Neuronal stem cell (in vitro differentiated cells): ENCODE measurements at regions not wholly inside any gene's neighbourhood (a gene's known extent, or its start where the extent isn't known, plus 50 kb on each side); places are given as distances from the start of the nearest gene placed in this dataset.

Experiments
- DNase-seq: peaks from one replicate; pipeline ENCODE4 v3.0.0-alpha.2; 2013; ENCODE audit warnings: low spot score
- H2AFZ ChIP-seq: one replicate; pipeline ENCODE4 v1.6.1; 2013; ENCODE audit warnings: mild to moderate bottlenecking, low read length, inconsistent platforms
- H2AK5ac ChIP-seq: 2 replicates; pipeline ENCODE4 v1.6.1; 2013; ENCODE audit warnings: low read depth, mild to moderate bottlenecking, inconsistent platforms, low read length, moderate library complexity, mixed read lengths
- H2BK120ac ChIP-seq: 2 replicates; pipeline ENCODE4 v1.6.1; 2013; ENCODE audit warnings: low read depth, mild to moderate bottlenecking, inconsistent platforms, low read length, moderate library complexity, mixed read lengths
- H2BK12ac ChIP-seq: one replicate; pipeline ENCODE4 v1.6.1; 2013; ENCODE audit warnings: low read length, inconsistent platforms
- H2BK15ac ChIP-seq: 2 replicates; pipeline ENCODE4 v1.6.1; 2013; ENCODE audit warnings: mild to moderate bottlenecking, low read length, inconsistent platforms, mixed read lengths
- H2BK5ac ChIP-seq: one replicate; pipeline ENCODE4 v1.6.1; 2013; ENCODE audit warnings: inconsistent platforms, mild to moderate bottlenecking, low read length, moderate library complexity
- H3K14ac ChIP-seq: one replicate; pipeline ENCODE4 v1.6.1; 2013; ENCODE audit warnings: low read length, inconsistent platforms
- H3K18ac ChIP-seq: 2 replicates; pipeline ENCODE4 v1.6.1; 2013; ENCODE audit warnings: low read length, inconsistent platforms
- H3K23ac ChIP-seq: 2 replicates; pipeline ENCODE4 v1.6.1; 2013; ENCODE audit warnings: low read depth, mild to moderate bottlenecking, mixed read lengths, low read length, inconsistent platforms; ENCODE audit not compliant: poor library complexity
- H3K27ac ChIP-seq: replicated peaks from 3 replicates; pipeline ENCODE4 v1.5.1; 2013; ENCODE audit warnings: low read length, inconsistent platforms
- H3K27me3 ChIP-seq, 3 experiments: 2 replicates each; pipeline ENCODE4 v1.6.1; 2013; ENCODE audit warnings: low read length in 3 of 3, mild to moderate bottlenecking in 2 of 3, inconsistent platforms in 1 of 3, low read depth in 1 of 3, mixed read lengths in 1 of 3, moderate library complexity in 1 of 3; ENCODE audit not compliant: control insufficient read depth in 3 of 3, insufficient read depth in 3 of 3
- H3K36me3 ChIP-seq, 2 donors: replicated peaks in 1 of 2; 2 replicates each; pipeline ENCODE4 v1.6.1; 2013; ENCODE audit warnings: low read length in 2 of 2; ENCODE audit not compliant: control insufficient read depth in 2 of 2, insufficient read depth in 2 of 2
- H3K4ac ChIP-seq: 2 replicates; pipeline ENCODE4 v1.6.1; 2013; ENCODE audit warnings: inconsistent platforms, mild to moderate bottlenecking, low read length, moderate library complexity
- H3K4me1 ChIP-seq, 2 donors: 1 replicate in 1 of 2; 2 replicates in 1 of 2; pipeline ENCODE4 v1.6.1; 2013; ENCODE audit warnings: low read length in 2 of 2, low read depth in 1 of 2; ENCODE audit not compliant: control insufficient read depth in 2 of 2, insufficient read depth in 1 of 2
- H3K4me2 ChIP-seq: one replicate; pipeline ENCODE4 v1.6.1; 2013; ENCODE audit warnings: mild to moderate bottlenecking, low read length, inconsistent platforms; ENCODE audit not compliant: insufficient read depth, poor library complexity, severe bottlenecking
- H3K4me3 ChIP-seq, 2 donors: 2 replicates each; pipeline ENCODE4 v1.5.1; 2013; ENCODE audit warnings: low read length in 2 of 2, mild to moderate bottlenecking in 2 of 2, inconsistent platforms in 1 of 2, moderate library complexity in 1 of 2
- H3K79me1 ChIP-seq: one replicate; pipeline ENCODE4 v1.6.1; 2013; ENCODE audit warnings: low read depth, mild to moderate bottlenecking, inconsistent platforms, low read length, moderate library complexity
- H3K9ac ChIP-seq: one replicate; pipeline ENCODE4 v1.6.1; 2013; ENCODE audit warnings: mild to moderate bottlenecking, low read depth, low read length, inconsistent platforms; ENCODE audit not compliant: poor library complexity
- H3K9me3 ChIP-seq, 2 donors: replicated peaks in 1 of 2; 2 replicates each; pipeline versions ENCODE3 to v1.6.1; 2013; ENCODE audit warnings: low read length in 2 of 2, mild to moderate bottlenecking in 2 of 2, inconsistent platforms in 1 of 2, low read depth in 1 of 2, mixed read lengths in 1 of 2, moderate library complexity in 1 of 2; ENCODE audit not compliant: control insufficient read depth in 2 of 2, insufficient read depth in 1 of 2
- H4K8ac ChIP-seq: one replicate; pipeline ENCODE4 v1.6.1; 2013; ENCODE audit warnings: low read depth, mild to moderate bottlenecking, inconsistent platforms, low read length, moderate library complexity
- H4K91ac ChIP-seq: one replicate; pipeline ENCODE4 v1.6.1; 2013; ENCODE audit warnings: low read length, low read depth, mild to moderate bottlenecking, inconsistent platforms; ENCODE audit not compliant: poor library complexity
- WGBS, 2 donors: extraction: QIAGEN DNeasy Blood & Tissue Kit; methylation state at CpG; one replicate each; pipeline ENCODE4 v1.1.7; 2013; ENCODE audit warnings: missing lambda C conversion rate in 2 of 2, mixed read lengths in 1 of 2; ENCODE audit not compliant: insufficient read length in 2 of 2, insufficient replicate concordance in 1 of 2; ENCODE audit errors: extremely low coverage in 2 of 2; 5-methylcytosine and 5-hydroxymethylcytosine counted together

DNA sequence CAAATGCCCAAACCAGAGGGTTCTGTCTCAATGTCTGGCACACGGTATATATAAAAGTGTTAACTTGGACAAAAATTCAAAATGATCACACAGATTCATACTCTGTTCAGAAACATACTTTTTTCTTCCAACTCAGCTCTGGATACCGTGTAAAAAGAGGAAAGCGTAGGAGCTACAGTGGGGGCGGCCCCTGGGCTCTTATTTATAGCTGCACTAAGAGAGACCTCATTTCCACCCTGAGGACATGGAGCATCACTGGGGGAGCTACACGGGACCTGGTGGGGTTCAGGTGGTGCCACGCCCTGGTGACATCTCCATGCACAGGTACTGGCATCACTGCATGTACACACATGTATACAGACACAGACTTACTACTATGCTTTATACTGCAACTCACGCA lies 185.9 kb upstream of the FOXQ1 start:
- H2BK12ac ChIP-seq, result no peak overlapping the region
- no peak overlapping the region for H3K18ac ChIP-seq
- no peak overlapping the region for H2BK120ac ChIP-seq
- no peak overlapping the region for H4K8ac ChIP-seq
- no peak overlapping the region for H2BK15ac ChIP-seq
- H2AFZ ChIP-seq, result no peak overlapping the region
- no peak overlapping the region for H3K23ac ChIP-seq
- DNase-seq, result no peak
- H3K9me3 ChIP-seq, result peaks cover 0 to 2% of the 10 kb centered on the region in 2 donors
- H3K4me2 ChIP-seq, result no peak overlapping the region
- H3K9ac ChIP-seq, result no peak overlapping the region
- H3K79me1 ChIP-seq, result no peaks in the 10 kb centered on the region
- H3K27ac ChIP-seq, result no peak overlapping the region
- H3K4ac ChIP-seq, result no peak overlapping the region
- H3K27me3 ChIP-seq, result no peaks in the 10 kb centered on the region
- no peak overlapping the region for H4K91ac ChIP-seq
- no peak overlapping the region for H3K4me3 ChIP-seq
- H2AK5ac ChIP-seq, result no peak overlapping the region
- no peaks in the 10 kb centered on the region for H3K36me3 ChIP-seq
- WGBS, 2 donors, result no CpG with 5 or more reads among the region's 7 CpGs
- no peaks in the 10 kb centered on the region for H3K4me1 ChIP-seq
- H2BK5ac ChIP-seq, result no peak overlapping the region
- no peak overlapping the region for H3K14ac ChIP-seq

DNA sequence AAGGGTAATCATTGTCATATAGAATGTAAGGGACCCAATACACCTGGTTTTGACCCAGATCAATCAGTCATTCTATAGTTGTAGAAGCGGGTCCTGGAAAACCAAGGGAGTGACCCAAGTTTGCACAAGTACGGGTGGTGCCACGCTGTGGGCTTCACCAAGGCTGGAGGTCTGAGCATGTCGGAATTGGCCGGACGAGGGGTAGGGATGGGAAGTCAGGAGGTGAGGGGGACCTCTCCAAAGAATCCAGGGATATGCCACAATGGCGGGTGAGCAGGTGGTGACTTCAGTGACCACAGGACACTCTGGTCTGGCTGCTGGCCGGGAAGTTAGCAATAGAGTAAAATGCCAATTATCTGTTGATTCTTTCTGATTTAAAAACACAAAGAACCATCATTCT lies 186.6 kb upstream of the FOXQ1 start:
- peaks cover 0 to 2% of the 10 kb centered on the region in 2 donors for H3K9me3 ChIP-seq
- no peak overlapping the region for H4K8ac ChIP-seq
- no peak overlapping the region for H3K9ac ChIP-seq
- no peak overlapping the region for H3K14ac ChIP-seq
- WGBS, 2 donors, result no CpG with 5 or more reads among the region's 8 CpGs
- no peak overlapping the region for H4K91ac ChIP-seq
- H3K4me1 ChIP-seq, result no peaks in the 10 kb centered on the region
- no peak overlapping the region for H2AK5ac ChIP-seq
- no peak overlapping the region for H3K4me3 ChIP-seq
- no peak overlapping the region for H2BK120ac ChIP-seq
- no peak overlapping the region for H3K18ac ChIP-seq
- no peak overlapping the region for H2AFZ ChIP-seq
- H2BK12ac ChIP-seq, result no peak overlapping the region
- no peak for DNase-seq
- no peak overlapping the region for H3K27ac ChIP-seq
- no peaks in the 10 kb centered on the region for H3K27me3 ChIP-seq
- no peaks in the 10 kb centered on the region for H3K36me3 ChIP-seq
- no peak overlapping the region for H2BK5ac ChIP-seq
- H3K79me1 ChIP-seq, result no peaks in the 10 kb centered on the region
- no peak overlapping the region for H3K4ac ChIP-seq
- H3K23ac ChIP-seq, result no peak overlapping the region
- no peak overlapping the region for H3K4me2 ChIP-seq
- no peak overlapping the region for H2BK15ac ChIP-seq

DNA sequence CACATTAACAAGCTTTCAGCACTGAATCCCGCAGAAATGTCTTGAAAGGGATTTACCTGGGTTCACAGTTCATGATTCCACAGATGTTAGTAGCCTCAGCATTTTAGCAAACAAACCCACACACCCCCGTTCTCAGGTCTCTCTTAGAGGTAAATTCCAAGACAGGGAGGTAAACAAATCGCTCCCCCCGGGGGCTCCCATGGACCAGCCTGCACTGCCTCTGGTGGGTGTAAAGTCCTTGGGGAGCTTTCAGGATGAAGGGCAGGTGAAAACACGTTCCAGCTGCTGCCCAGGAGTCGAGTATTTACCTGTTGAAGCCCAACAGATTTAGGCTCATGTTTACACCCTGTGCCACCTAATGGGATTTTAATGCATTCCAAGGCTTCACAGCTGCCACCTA lies 187.0 kb upstream of the FOXQ1 start:
- no peak overlapping the region for H3K9ac ChIP-seq
- H2AFZ ChIP-seq, result no peak overlapping the region
- H3K27me3 ChIP-seq, result no peaks in the 10 kb centered on the region
- H3K4ac ChIP-seq, result no peak overlapping the region
- H2BK12ac ChIP-seq, result no peak overlapping the region
- no peaks in the 10 kb centered on the region for H3K79me1 ChIP-seq
- no peak overlapping the region for H3K4me3 ChIP-seq
- peaks cover 0 to 2% of the 10 kb centered on the region in 2 donors for H3K9me3 ChIP-seq
- H3K4me2 ChIP-seq, result no peak overlapping the region
- H3K14ac ChIP-seq, result no peak overlapping the region
- no peak overlapping the region for H3K27ac ChIP-seq
- no peaks in the 10 kb centered on the region for H3K36me3 ChIP-seq
- no peak overlapping the region for H3K23ac ChIP-seq
- DNase-seq, result no peak
- no peak overlapping the region for H4K91ac ChIP-seq
- no peak overlapping the region for H2BK15ac ChIP-seq
- H3K18ac ChIP-seq, result no peak overlapping the region
- no peak overlapping the region for H2AK5ac ChIP-seq
- H4K8ac ChIP-seq, result no peak overlapping the region
- H2BK120ac ChIP-seq, result no peak overlapping the region
- no peaks in the 10 kb centered on the region for H3K4me1 ChIP-seq
- H2BK5ac ChIP-seq, result no peak overlapping the region
- WGBS, 2 donors, result no CpG with 5 or more reads among the region's 6 CpGs

GRCh38 chr6:1123386-1124375 lies 188.2 kb upstream of the FOXQ1 start:
- no peaks in the 10 kb centered on the region for H3K27me3 ChIP-seq
- H3K4me3 ChIP-seq, result no peak overlapping the region
- no peaks in the 10 kb centered on the region for H3K36me3 ChIP-seq
- no CpG with 5 or more reads among the region's 5 CpGs for WGBS, 2 donors
- no peak overlapping the region for H2BK120ac ChIP-seq
- H3K4ac ChIP-seq, result no peak overlapping the region
- H3K4me2 ChIP-seq, result no peak overlapping the region
- H3K18ac ChIP-seq, result no peak overlapping the region
- H3K14ac ChIP-seq, result no peak overlapping the region
- peaks cover 0 to 2% of the 10 kb centered on the region in 2 donors for H3K9me3 ChIP-seq
- H3K23ac ChIP-seq, result no peak overlapping the region
- H4K91ac ChIP-seq, result no peak overlapping the region
- H3K79me1 ChIP-seq, result no peaks in the 10 kb centered on the region
- no peak overlapping the region for H2BK15ac ChIP-seq
- no peak for DNase-seq
- no peaks in the 10 kb centered on the region for H3K4me1 ChIP-seq
- peak overlapping the region; percentile 52 for H4K8ac ChIP-seq
- H2AK5ac ChIP-seq, result no peak overlapping the region
- H2AFZ ChIP-seq, result no peak overlapping the region
- no peak overlapping the region for H2BK5ac ChIP-seq
- H3K9ac ChIP-seq, result no peak overlapping the region
- no peak overlapping the region for H3K27ac ChIP-seq
- H2BK12ac ChIP-seq, result no peak overlapping the region
